K562 (cell line): ENCODE measurements at regions not wholly inside any gene's neighbourhood (a gene's known extent, or its start where the extent isn't known, plus 50 kb on each side); places are given as distances from the start of the nearest gene placed in this dataset.

Experiments used
- XRCC5 ChIP-seq: fragments of 200-400 bp; formaldehyde crosslinking; IDR thresholded peaks from 2 replicates; pipeline ENCODE4 v1.6.1; 2017; ENCODE audit warnings: low read depth, mild to moderate bottlenecking, low read length
- TF ChIP-seq, protein P1 (sequence below), 3 experiments: IDR thresholded peaks in 2 of 3; conservative IDR thresholded peaks in 1 of 3; 2 replicates each; pipeline ENCODE4 v1.5.1; 2011 to 2012; ENCODE audit warnings: low read length in 3 of 3, mild to moderate bottlenecking in 3 of 3, control low read depth in 2 of 3, improper control_type of control experiment in 1 of 3, inconsistent platforms in 1 of 3, low read depth in 1 of 3, mixed read lengths in 1 of 3, moderate library complexity in 1 of 3; ENCODE audit not compliant: insufficient read depth in 2 of 3

DNA sequence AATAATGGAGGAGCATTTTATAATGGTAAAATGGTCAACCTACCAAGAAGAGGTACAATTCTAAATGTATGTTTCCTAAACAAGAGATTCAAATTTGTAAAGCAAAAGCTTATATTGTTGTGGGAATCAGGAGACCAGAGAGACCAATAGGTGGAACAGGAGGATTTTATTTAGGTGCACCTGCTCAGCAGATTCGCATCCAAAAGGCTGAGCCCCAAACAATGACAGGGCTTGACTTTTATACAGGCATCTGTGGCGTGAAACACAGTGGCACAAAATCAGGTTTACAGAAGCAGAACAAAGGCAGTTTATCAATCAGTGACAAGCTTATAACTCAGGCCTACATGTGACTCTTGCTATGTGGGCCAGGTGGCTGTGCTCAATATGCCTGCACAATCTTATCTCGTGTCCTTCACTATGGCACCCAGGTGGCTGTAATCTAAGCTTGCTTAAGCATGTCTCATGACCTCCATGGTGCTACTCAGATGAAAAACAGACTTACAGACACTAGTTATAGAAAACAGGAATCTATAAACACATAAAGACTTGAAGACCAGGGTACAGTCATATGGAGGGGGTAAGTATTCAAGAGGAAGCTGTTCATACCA is 780.2 kb upstream of the CA10 start:
- TF ChIP-seq, protein P1, sequence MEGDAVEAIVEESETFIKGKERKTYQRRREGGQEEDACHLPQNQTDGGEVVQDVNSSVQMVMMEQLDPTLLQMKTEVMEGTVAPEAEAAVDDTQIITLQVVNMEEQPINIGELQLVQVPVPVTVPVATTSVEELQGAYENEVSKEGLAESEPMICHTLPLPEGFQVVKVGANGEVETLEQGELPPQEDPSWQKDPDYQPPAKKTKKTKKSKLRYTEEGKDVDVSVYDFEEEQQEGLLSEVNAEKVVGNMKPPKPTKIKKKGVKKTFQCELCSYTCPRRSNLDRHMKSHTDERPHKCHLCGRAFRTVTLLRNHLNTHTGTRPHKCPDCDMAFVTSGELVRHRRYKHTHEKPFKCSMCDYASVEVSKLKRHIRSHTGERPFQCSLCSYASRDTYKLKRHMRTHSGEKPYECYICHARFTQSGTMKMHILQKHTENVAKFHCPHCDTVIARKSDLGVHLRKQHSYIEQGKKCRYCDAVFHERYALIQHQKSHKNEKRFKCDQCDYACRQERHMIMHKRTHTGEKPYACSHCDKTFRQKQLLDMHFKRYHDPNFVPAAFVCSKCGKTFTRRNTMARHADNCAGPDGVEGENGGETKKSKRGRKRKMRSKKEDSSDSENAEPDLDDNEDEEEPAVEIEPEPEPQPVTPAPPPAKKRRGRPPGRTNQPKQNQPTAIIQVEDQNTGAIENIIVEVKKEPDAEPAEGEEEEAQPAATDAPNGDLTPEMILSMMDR (IDR thresholded peaks at IDR 0.05 in 2 of 3, conservative IDR thresholded peaks at IDR 0.05 in 1 of 3; ENCODE audit: insufficient read depth in 2 of 3, low read depth in 1 of 3, low read length in 3 of 3), result no peak
- TF ChIP-seq XRCC5, result no peak
